Erythroblast (primary cell): ENCODE measurements at regions not wholly inside any gene's neighbourhood (a gene's known extent, or its start where the extent isn't known, plus 50 kb on each side); places are given as distances from the start of the nearest gene placed in this dataset.

Source experiments
- DNase-seq, 2 experiments: peaks; one replicate each; lab custom pipeline; 2025; lab: John Stamatoyannopoulos, UW
- GATA1 ChIP-seq: IDR thresholded peaks from 2 replicates; pipeline ENCODE4 v1.6.1; 2011; ENCODE audit warnings: low read depth, mild to moderate bottlenecking, control low read depth, low read length, moderate library complexity
- POLR2A ChIP-seq: IDR thresholded peaks from 2 replicates; pipeline ENCODE4 v1.6.1; 2011; ENCODE audit warnings: mild to moderate bottlenecking, low read length

- TF ChIP-seq POLR2A (no peak), GATA1 (no peak)
- no peak for DNase-seq
These were observed 858.8 kb downstream of the METTL15 start for GRCh38 chr11:28966951-28967350.

- no peak for TF ChIP-seq POLR2A
- TF ChIP-seq GATA1: no peak
- no peak for DNase-seq
These were observed 857.6 kb downstream of the METTL15 start for GRCh38 chr11:28965819-28966218.

GRCh38 chr11:28964811-28965210, 856.6 kb downstream of the METTL15 start:
- DNase-seq: no peak
- TF ChIP-seq GATA1: no peak
- no peak for TF ChIP-seq POLR2A

GRCh38 chr11:28963187-28963586, 855.0 kb downstream of the METTL15 start:
- DNase-seq: no peak
- TF ChIP-seq GATA1: no peak
- TF ChIP-seq POLR2A: no peak

GRCh38 chr11:28962502-28962901, 854.3 kb downstream of the METTL15 start:
- no peak for TF ChIP-seq POLR2A
- no peak for TF ChIP-seq GATA1
- DNase-seq: no peak

- DNase-seq: no peak
- no peak for TF ChIP-seq GATA1
- TF ChIP-seq POLR2A: no peak
These were observed 853.5 kb downstream of the METTL15 start for GRCh38 chr11:28961726-28962125.

- TF ChIP-seq GATA1 (no peak), POLR2A (no peak)
- DNase-seq: no peak
These were observed 848.3 kb downstream of the METTL15 start for GRCh38 chr11:28956446-28956845.

- TF ChIP-seq POLR2A (no peak), GATA1 (no peak)
- DNase-seq: no peak
These were observed 843.0 kb downstream of the METTL15 start for GRCh38 chr11:28951191-28951590.

GRCh38 chr11:28939381-28939780, 831.2 kb downstream of the METTL15 start:
- no peak for TF ChIP-seq GATA1
- no peak for TF ChIP-seq POLR2A
- no peak for DNase-seq

GRCh38 chr11:28938091-28938490, 829.9 kb downstream of the METTL15 start:
- TF ChIP-seq GATA1 (no peak), POLR2A (no peak)
- no peak for DNase-seq

- no peak for DNase-seq
- TF ChIP-seq POLR2A: no peak
- TF ChIP-seq GATA1: no peak
These were observed 824.8 kb downstream of the METTL15 start for GRCh38 chr11:28932940-28933339.

- TF ChIP-seq POLR2A (no peak), GATA1 (no peak)
- DNase-seq: no peak
These were observed 815.8 kb downstream of the METTL15 start for GRCh38 chr11:28924004-28924403.

- DNase-seq: no peak
- TF ChIP-seq GATA1: no peak
- TF ChIP-seq POLR2A: no peak
These were observed 814.3 kb downstream of the METTL15 start for GRCh38 chr11:28922386-28922981.

- DNase-seq: no peak
- TF ChIP-seq GATA1 (no peak), POLR2A (no peak)
These were observed 811.0 kb downstream of the METTL15 start for GRCh38 chr11:28919194-28919593.

GRCh38 chr11:28913883-28914282, 805.7 kb downstream of the METTL15 start:
- TF ChIP-seq GATA1 (no peak), POLR2A (no peak)
- DNase-seq: no peak
